Stimulated activated CD8-positive, alpha-beta memory T cell treated with anti-CD3 and anti-CD28 coated beads, Interleukin-12 subunit alpha, Interleukin-12 subunit beta, amount 100 ng/mL, for 24 hours (primary cell): ENCODE measurements at regions not wholly inside any gene's neighbourhood (a gene's known extent, or its start where the extent isn't known, plus 50 kb on each side); places are given as distances from the start of the nearest gene placed in this dataset.
"Not testable (repeated sequence)": the region's sequence is repeated elsewhere in the genome, so short reads cannot be mapped to it uniquely, and the experiment has no call there.

ENCODE experiments used
- DNase-seq: peaks from one replicate; pipeline ENCODE4 v3.0.0-alpha.2; 2020; ENCODE audit errors: extremely low read depth

- no peak for DNase-seq
These were observed 976.1 kb downstream of the LTN1 start for GRCh38 chr21:28016571-28016970.

GRCh38 chr21:28013123-28013522, 979.6 kb downstream of the LTN1 start:
- DNase-seq = not testable (repeated sequence)

- not testable (repeated sequence) for DNase-seq
These were observed 980.7 kb downstream of the LTN1 start for GRCh38 chr21:28011970-28012369.

- not testable (repeated sequence) for DNase-seq
These were observed 984.4 kb downstream of the LTN1 start for GRCh38 chr21:28008245-28008644.

GRCh38 chr21:28003627-28004026, 989.0 kb downstream of the LTN1 start:
- not testable (repeated sequence) for DNase-seq

GRCh38 chr21:27996906-27997305, 995.8 kb downstream of the LTN1 start:
- DNase-seq = not testable (repeated sequence)

- not testable (repeated sequence) for DNase-seq
These were observed 1007.9 kb downstream of the LTN1 start for GRCh38 chr21:27984663-27985325.

GRCh38 chr21:27979446-27979845, 1012.6 kb upstream of the ADAMTS5 start:
- not testable (repeated sequence) for DNase-seq

GRCh38 chr21:27975514-27975913, 1008.6 kb upstream of the ADAMTS5 start:
- DNase-seq = no peak

GRCh38 chr21:27974152-27974551, 1007.3 kb upstream of the ADAMTS5 start:
- DNase-seq = not testable (repeated sequence)

GRCh38 chr21:27968240-27968639, 1001.4 kb upstream of the ADAMTS5 start:
- DNase-seq = not testable (repeated sequence)

- no peak for DNase-seq
These were observed 987.8 kb upstream of the ADAMTS5 start for GRCh38 chr21:27954543-27955165.

- no peak for DNase-seq
These were observed 986.6 kb upstream of the ADAMTS5 start for GRCh38 chr21:27953340-27954045.

GRCh38 chr21:27949093-27949492, 982.2 kb upstream of the ADAMTS5 start:
- DNase-seq = not testable (repeated sequence)

- DNase-seq = not testable (repeated sequence)
These were observed 963.4 kb upstream of the ADAMTS5 start for GRCh38 chr21:27930108-27930767.

- not testable (repeated sequence) for DNase-seq
These were observed 962.3 kb upstream of the ADAMTS5 start for GRCh38 chr21:27929179-27929578.

- not testable (repeated sequence) for DNase-seq
These were observed 961.7 kb upstream of the ADAMTS5 start for GRCh38 chr21:27928534-27929115.

- not testable (repeated sequence) for DNase-seq
These were observed 954.5 kb upstream of the ADAMTS5 start for GRCh38 chr21:27921421-27921820.

- not testable (repeated sequence) for DNase-seq
These were observed 951.1 kb upstream of the ADAMTS5 start for GRCh38 chr21:27917966-27918365.

GRCh38 chr21:27916326-27916725, 949.4 kb upstream of the ADAMTS5 start:
- not testable (repeated sequence) for DNase-seq

GRCh38 chr21:27912133-27912532, 945.2 kb upstream of the ADAMTS5 start:
- DNase-seq = not testable (repeated sequence)

- not testable (repeated sequence) for DNase-seq
These were observed 942.6 kb upstream of the ADAMTS5 start for GRCh38 chr21:27909487-27909886.
